B cell (primary cell): ENCODE measurements at regions not wholly inside any gene's neighbourhood (a gene's known extent, or its start where the extent isn't known, plus 50 kb on each side); places are given as distances from the start of the nearest gene placed in this dataset.

Experiments
- ATAC-seq: fragments of 200-7000 bp; cut with Tn5 transposase; one replicate; pipeline ENCODE4 v1.10.0; 2021; ENCODE audit warnings: low read depth, mild to moderate bottlenecking, moderate number of reproducible peaks, moderate library complexity
- CTCF ChIA-PET: fragments of 350-600 bp; sonication (Branson Sonifier 250); formaldehyde crosslinking; loops from one replicate; lab custom pipeline; 2021; ENCODE audit warnings: antibody characterized with exemption, inconsistent platforms; lab: Charles Lee
- POLR2A ChIA-PET: fragments of 350-600 bp; sonication (Branson Sonifier 250); formaldehyde crosslinking; loops from one replicate; lab custom pipeline; 2021; ENCODE audit warnings: antibody characterized with exemption; lab: Charles Lee
- DNase-seq: peaks from one replicate; pipeline ENCODE4 v3.0.0; 2013
- H2AFZ ChIP-seq: 2 replicates; pipeline ENCODE4 v1.6.1; 2012; ENCODE audit warnings: mild to moderate bottlenecking, low read depth, low read length; ENCODE audit not compliant: insufficient read depth, poor library complexity, severe bottlenecking
- H3K27ac ChIP-seq, 2 donors: 1 replicate in 1 of 2; 2 replicates in 1 of 2; pipeline ENCODE4 v1.5.1; 2012 to 2013; ENCODE audit warnings: low read length in 2 of 2, mild to moderate bottlenecking in 2 of 2, moderate library complexity in 1 of 2
- H3K27me3 ChIP-seq, 4 experiments: fragments of 200-600 bp in 1 of 4; sonication (generic) in 1 of 4; replicated peaks in 1 of 4; 1 replicate in 2 of 4; 2 replicates in 2 of 4; pipeline versions ENCODE4 v1.6.1 to v1.7.0; 2013 to 2016; ENCODE audit warnings: low read length in 3 of 4, mild to moderate bottlenecking in 2 of 4, mixed read lengths in 1 of 4, moderate library complexity in 1 of 4; ENCODE audit not compliant: insufficient read depth in 4 of 4, control insufficient read depth in 3 of 4; ENCODE audit errors: control extremely low read depth in 1 of 4
- H3K36me3 ChIP-seq, 2 experiments: replicated peaks in 1 of 2; 1 replicate in 1 of 2; 2 replicates in 1 of 2; pipeline versions ENCODE4 v1.6.1 to v1.7.1; 2013; ENCODE audit warnings: low read length in 1 of 2; ENCODE audit not compliant: insufficient read depth in 2 of 2, control insufficient read depth in 1 of 2; ENCODE audit errors: control extremely low read depth in 1 of 2, extremely low read depth in 1 of 2
- H3K4me1 ChIP-seq, 2 donors: fragments of 200-600 bp in 1 of 2; sonication (generic) in 1 of 2; 1 replicate in 1 of 2; 2 replicates in 1 of 2; pipeline versions ENCODE4 v1.5.1 to v1.6.1; 2013 to 2017; ENCODE audit warnings: low read length in 2 of 2; ENCODE audit not compliant: control insufficient read depth in 2 of 2, insufficient read depth in 2 of 2
- H3K4me2 ChIP-seq: replicated peaks from 2 replicates; pipeline ENCODE3; 2012; ENCODE audit warnings: mild to moderate bottlenecking, low read depth, low read length; ENCODE audit not compliant: poor library complexity, severe bottlenecking
- H3K4me3 ChIP-seq, 5 experiments: fragments of 200-600 bp in 1 of 5; sonication (generic) in 1 of 5; 1 replicate in 3 of 5; 2 replicates in 2 of 5; pipeline versions ENCODE4 v1.5.1 to v1.7.0; 2011 to 2016; ENCODE audit warnings: low read length in 4 of 5, mild to moderate bottlenecking in 4 of 5, low read depth in 2 of 5, control low read depth in 1 of 5, moderate library complexity in 1 of 5; ENCODE audit not compliant: insufficient read depth in 1 of 5; ENCODE audit errors: control extremely low read depth in 1 of 5, extremely low read depth in 1 of 5
- H3K79me2 ChIP-seq: fragments of 200-600 bp; sonication (generic); one replicate; pipeline ENCODE4 v1.6.0; 2016; ENCODE audit warnings: low read length; ENCODE audit not compliant: control insufficient read depth, insufficient read depth
- H3K9ac ChIP-seq: fragments of 200-600 bp; sonication (generic); 2 replicates; pipeline ENCODE4 v1.6.1; 2017; ENCODE audit warnings: mild to moderate bottlenecking, low read length, moderate library complexity
- H3K9me3 ChIP-seq, 3 donors: one replicate each; pipeline versions ENCODE4 v1.6.1 to v1.7.1; 2013; ENCODE audit warnings: low read length in 2 of 3; ENCODE audit not compliant: control insufficient read depth in 2 of 3, insufficient read depth in 1 of 3; ENCODE audit errors: control extremely low read depth in 1 of 3
- H4K20me1 ChIP-seq: 2 replicates; pipeline ENCODE4 v1.6.0; 2012; ENCODE audit warnings: mild to moderate bottlenecking, low read length; ENCODE audit not compliant: insufficient read depth, control insufficient read depth, poor library complexity, severe bottlenecking
- H3K27ac Mint-ChIP-seq: one replicate; pipeline ENCODE4 v1.8.0; 2021; ENCODE audit warnings: mixed read lengths
- H3K27me3 Mint-ChIP-seq: one replicate; pipeline ENCODE4 v1.8.0; 2021; ENCODE audit warnings: mixed read lengths
- H3K4me1 Mint-ChIP-seq: one replicate; pipeline ENCODE4 v1.8.0; 2021; ENCODE audit warnings: mixed read lengths
- H3K4me3 Mint-ChIP-seq: one replicate; pipeline ENCODE4 v1.8.0; 2021; ENCODE audit warnings: mixed read lengths
- H3K9me3 Mint-ChIP-seq: one replicate; pipeline ENCODE4 v1.8.0; 2022; ENCODE audit warnings: mixed read lengths; ENCODE audit not compliant: insufficient read depth
- CTCF ChIP-seq: fragments of 200-600 bp; IDR thresholded peaks from one replicate; pipeline ENCODE4 v1.8.0; 2022; ENCODE audit warnings: antibody characterized with exemption, mild to moderate bottlenecking
- EZH2 ChIP-seq: IDR thresholded peaks from 2 replicates; pipeline ENCODE4 v1.6.1; 2012; ENCODE audit warnings: borderline replicate concordance, low read depth, mild to moderate bottlenecking, moderate library complexity, low read length; ENCODE audit not compliant: insufficient read depth, poor library complexity, severe bottlenecking
- WGBS: methylation state at CpG from one replicate; pipeline ENCODE4 v1.1.5; 2013; ENCODE audit warnings: missing lambda C conversion rate; ENCODE audit not compliant: insufficient coverage; 5-methylcytosine and 5-hydroxymethylcytosine counted together
- intact Hi-C: fragments of 100-400 bp; cut with micrococcal nuclease; formaldehyde crosslinking; loops from one replicate; pipeline ENCODE4 v1.10.0; 2022

- H3K4me3 ChIP-seq, result no peak overlapping the region
- no peaks in the 10 kb centered on the region for H4K20me1 ChIP-seq
- no peaks in the 10 kb centered on the region for H3K27me3 Mint-ChIP-seq
- peaks cover 7% of the 10 kb centered on the region for H3K9me3 Mint-ChIP-seq
- CTCF ChIA-PET, result no interaction called here
- H2AFZ ChIP-seq, result no peak overlapping the region
- H3K4me2 ChIP-seq, result no peak overlapping the region
- H3K36me3 ChIP-seq, result no peaks in the 10 kb centered on the region
- POLR2A ChIA-PET, result no interaction called here
- no peak overlapping the region for H3K9ac ChIP-seq
- H3K4me3 Mint-ChIP-seq, result no peak overlapping the region
- no peaks in the 10 kb centered on the region for H3K79me2 ChIP-seq
- H3K9me3 ChIP-seq, result no peaks in the 10 kb centered on the region
- intact Hi-C loops, result no loop called here
- H3K27me3 ChIP-seq, result no peaks in the 10 kb centered on the region
- no peak overlapping the region for H3K27ac ChIP-seq
- no peak overlapping the region for H3K27ac Mint-ChIP-seq
- no peak for ATAC-seq
- H3K4me1 ChIP-seq, result no peaks in the 10 kb centered on the region
- TF ChIP-seq EZH2, result no peak
- TF ChIP-seq CTCF, result no peak
- H3K4me1 Mint-ChIP-seq, result no peaks in the 10 kb centered on the region
- DNase-seq, result no peak
These were observed 649.6 kb downstream of the KCTD16 start for GRCh38 chr5:144820278-144820677.

GRCh38 chr5:144815131-144815530 lies 644.5 kb downstream of the KCTD16 start:
- Histone ChIP-seq H4K20me1 (no peaks in the 10 kb centered on the region), H3K27me3 (no peaks in the 10 kb centered on the region), H3K9me3 (no peaks in the 10 kb centered on the region), H3K36me3 (no peaks in the 10 kb centered on the region), H3K27ac (no peak overlapping the region), H3K79me2 (no peaks in the 10 kb centered on the region), H3K4me2 (no peak overlapping the region), H3K9ac (no peak overlapping the region), H3K4me3 (no peak overlapping the region), H3K4me1 (no peaks in the 10 kb centered on the region), H2AFZ (no peak overlapping the region)
- POLR2A ChIA-PET, result no interaction called here
- ATAC-seq (no peak), DNase-seq (no peak)
- peaks cover 4% of the 10 kb centered on the region for H3K9me3 Mint-ChIP-seq
- H3K4me3 Mint-ChIP-seq, result no peak overlapping the region
- no peaks in the 10 kb centered on the region for H3K27me3 Mint-ChIP-seq
- CTCF ChIA-PET, result no interaction called here
- WGBS, result no CpG with 5 or more reads among the region's 2 CpGs
- intact Hi-C loops, result no loop called here
- H3K27ac Mint-ChIP-seq, result no peak overlapping the region
- TF ChIP-seq EZH2, result no peak
- no peak for TF ChIP-seq CTCF
- no peaks in the 10 kb centered on the region for H3K4me1 Mint-ChIP-seq
